ENCODE measurements at regions not wholly inside any gene's neighbourhood (a gene's known extent, or its start where the extent isn't known, plus 50 kb on each side); places are given as distances from the start of the nearest gene placed in this dataset.
"Not testable (repeated sequence)": the region's sequence is repeated elsewhere in the genome, so short reads cannot be mapped to it uniquely, and the experiment has no call there.

- TF ChIP-seq CTCF (IDR thresholded peaks at IDR 0.05; ENCODE audit: control insufficient read depth, insufficient read depth, low read depth, low read length, missing control alignments), result no peak
- H3K4me3 ChIP-seq (ENCODE audit: control insufficient read depth, low read depth, low read length), result no peak overlapping the region
- no peak for DNase-seq (ENCODE audit: low read depth)
Observed at GRCh38 chr5:142402752-142403318, 78.0 kb upstream of the SPRY4 start.

DNA sequence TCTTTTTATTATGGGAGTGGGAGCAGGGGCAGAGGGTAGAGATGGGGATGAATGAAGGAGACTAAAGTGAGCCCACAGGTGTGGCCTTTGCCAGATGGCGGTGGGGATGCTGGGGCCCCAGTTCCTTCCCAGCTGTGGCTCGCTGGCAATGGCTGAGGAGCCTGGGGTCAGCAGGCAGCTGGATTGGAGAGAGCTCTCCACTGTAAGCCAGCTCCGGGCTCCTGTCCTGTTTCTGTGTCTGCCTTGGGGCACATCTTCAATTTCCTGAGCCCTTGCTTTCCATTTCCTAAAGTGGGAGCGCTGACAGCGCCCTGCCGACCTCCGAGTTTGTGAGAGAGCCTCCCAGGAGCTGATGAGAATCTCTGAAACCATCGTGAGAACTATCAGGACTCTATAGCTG lies 75.6 kb upstream of the SPRY4 start:
- no peak for TF ChIP-seq CTCF (IDR thresholded peaks at IDR 0.05; ENCODE audit: control insufficient read depth, insufficient read depth, low read depth, low read length, missing control alignments)
- no peak for DNase-seq (ENCODE audit: low read depth)
- H3K4me3 ChIP-seq (ENCODE audit: control insufficient read depth, low read depth, low read length), result no peak overlapping the region

DNA sequence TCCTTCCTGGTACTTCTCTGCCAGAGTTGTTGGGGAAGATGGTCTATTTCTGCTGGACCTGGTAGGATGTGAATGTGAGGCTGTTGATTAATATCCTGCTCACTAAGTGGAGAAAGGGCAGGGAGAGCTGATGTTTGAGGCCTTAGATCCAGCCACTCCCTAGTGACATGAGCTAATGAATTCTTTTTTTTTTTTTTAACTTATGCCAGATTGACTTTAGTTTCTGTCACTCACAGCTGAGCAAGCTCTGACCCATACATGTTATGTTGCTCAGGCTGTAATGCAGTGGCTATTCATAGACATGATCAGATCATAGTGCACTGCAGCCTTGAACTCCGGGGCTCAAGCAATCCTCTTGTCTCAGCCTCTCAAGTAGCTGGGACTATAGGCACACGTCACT lies 75.1 kb upstream of the SPRY4 start:
- H3K4me3 ChIP-seq (ENCODE audit: control insufficient read depth, low read depth, low read length), result no peak overlapping the region
- no peak for DNase-seq (ENCODE audit: low read depth)
- TF ChIP-seq CTCF (IDR thresholded peaks at IDR 0.05; ENCODE audit: control insufficient read depth, insufficient read depth, low read depth, low read length, missing control alignments), result no peak

- TF ChIP-seq CTCF (IDR thresholded peaks at IDR 0.05; ENCODE audit: control insufficient read depth, insufficient read depth, low read depth, low read length, missing control alignments), result no peak
- H3K4me3 ChIP-seq (ENCODE audit: control insufficient read depth, low read depth, low read length), result no peak overlapping the region
- no peak for DNase-seq (ENCODE audit: low read depth)
Observed at GRCh38 chr5:142398730-142399055, 73.9 kb upstream of the SPRY4 start.

DNA sequence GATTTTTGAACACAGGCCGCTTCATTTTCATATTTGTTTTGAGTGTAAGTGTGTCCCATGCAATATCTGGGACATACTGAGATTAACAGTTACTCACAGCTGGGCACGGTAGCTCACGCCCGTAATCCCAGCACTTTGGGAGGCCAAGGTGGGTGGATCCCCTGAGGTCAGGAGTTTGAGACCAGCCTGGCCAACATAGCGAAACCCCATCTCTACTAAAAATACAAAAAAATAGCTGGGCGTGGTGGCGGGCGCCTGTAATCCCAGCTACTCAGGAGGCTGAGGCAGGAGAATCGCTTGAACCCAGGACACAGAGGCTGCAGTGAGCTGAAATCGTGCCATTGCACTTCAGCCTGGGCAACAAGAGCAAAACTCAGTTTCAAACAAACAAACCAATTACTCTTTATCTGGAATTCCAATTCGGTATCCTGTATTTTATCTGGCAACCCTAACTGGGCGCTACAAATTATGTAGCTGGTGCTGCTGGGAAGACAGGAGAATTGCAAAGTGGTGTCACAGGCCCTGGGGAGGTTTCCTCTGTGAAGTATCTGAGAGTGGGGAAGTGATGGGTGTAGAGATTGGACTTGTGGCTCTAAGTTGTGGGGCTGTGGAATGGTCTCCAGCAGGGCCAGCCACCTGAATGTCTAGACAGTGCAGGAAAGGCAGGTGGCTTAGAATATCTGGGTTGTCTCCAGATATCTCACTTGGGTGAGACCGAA lies 73.3 kb upstream of the SPRY4 start:
- H3K4me3 ChIP-seq (ENCODE audit: control insufficient read depth, low read depth, low read length); DNase-seq (ENCODE audit: low read depth): not testable (repeated sequence)

DNA sequence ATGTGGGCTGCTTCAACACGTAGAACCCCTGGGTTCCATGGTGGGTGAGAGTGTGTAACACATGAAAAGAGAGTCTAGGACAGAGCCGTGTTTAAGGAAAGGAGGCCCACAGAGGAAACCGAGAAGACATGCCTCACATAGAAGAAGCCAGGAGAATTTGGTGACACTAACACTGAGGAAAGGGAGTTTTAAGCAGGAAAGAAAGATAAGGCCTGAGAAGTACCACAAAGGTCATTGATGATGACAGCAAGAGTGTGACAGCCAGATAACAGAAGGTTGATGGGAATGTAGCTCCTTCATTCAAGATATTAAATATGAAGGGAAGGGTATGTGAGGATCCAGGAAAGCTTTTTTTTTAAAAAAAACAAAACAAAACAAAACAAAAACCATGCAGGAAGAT lies 72.4 kb upstream of the SPRY4 start:
- no peak for TF ChIP-seq CTCF (IDR thresholded peaks at IDR 0.05; ENCODE audit: control insufficient read depth, insufficient read depth, low read depth, low read length, missing control alignments)
- DNase-seq (ENCODE audit: low read depth), result no peak
- no peak overlapping the region for H3K4me3 ChIP-seq (ENCODE audit: control insufficient read depth, low read depth, low read length)

GRCh38 chr5:142396436-142397038 lies 71.7 kb upstream of the SPRY4 start:
- no peak for TF ChIP-seq CTCF (IDR thresholded peaks at IDR 0.05; ENCODE audit: control insufficient read depth, insufficient read depth, low read depth, low read length, missing control alignments)
- DNase-seq (ENCODE audit: low read depth), result no peak
- no peak overlapping the region for H3K4me3 ChIP-seq (ENCODE audit: control insufficient read depth, low read depth, low read length)
